Mesothelial cell of epicardium (in vitro differentiated cells): ENCODE measurements at regions not wholly inside any gene's neighbourhood (a gene's known extent, or its start where the extent isn't known, plus 50 kb on each side); places are given as distances from the start of the nearest gene placed in this dataset. TPM values are rescaled to one million over a fixed set of nuclear protein-coding genes. Genes with fewer than 3 reads are reported as not detected.
"Not testable (repeated sequence)": the region's sequence is repeated elsewhere in the genome, so short reads cannot be mapped to it uniquely, and the experiment has no call there.

Experiments used
- DNase-seq, 2 experiments: peaks; one replicate each; pipeline ENCODE4 v3.0.0; 2021; ENCODE audit warnings: low spot score in 2 of 2; ENCODE audit not compliant: unreplicated experiment in 2 of 2
- H3K27ac Mint-ChIP-seq: 2 replicates; pipeline ENCODE4 v1.8.0; 2021; ENCODE audit warnings: mixed read lengths
- H3K27me3 Mint-ChIP-seq: 2 replicates; pipeline ENCODE4 v1.8.0; 2021; ENCODE audit warnings: low read depth, mixed read lengths
- H3K36me3 Mint-ChIP-seq: 2 replicates; pipeline ENCODE4 v1.8.0; 2021; ENCODE audit warnings: mixed read lengths
- H3K4me1 Mint-ChIP-seq: 2 replicates; pipeline ENCODE4 v1.8.0; 2021; ENCODE audit warnings: mixed read lengths
- H3K4me3 Mint-ChIP-seq: 2 replicates; pipeline ENCODE4 v1.8.0; 2021; ENCODE audit warnings: mild to moderate bottlenecking, moderate library complexity, mixed read lengths
- H3K9me3 Mint-ChIP-seq: 2 replicates; pipeline ENCODE4 v1.8.0; 2021; ENCODE audit warnings: mixed read lengths
- microRNA-seq: library from miRNA; unstranded; fragments of <30 nt; microRNA quantifications from one replicate; pipeline ENCODE4 v1.2.0, GENCODE V29; 2021; ENCODE audit warnings: inconsistent platforms, mixed read lengths
- TF ChIP-seq, protein P1 (sequence below): fragments of 200-600 bp; sonication (generic); IDR thresholded peaks from one replicate; pipeline ENCODE4 v1.5.0; 2021; ENCODE audit warnings: antibody characterized with exemption; ENCODE audit not compliant: unreplicated experiment

DNA sequence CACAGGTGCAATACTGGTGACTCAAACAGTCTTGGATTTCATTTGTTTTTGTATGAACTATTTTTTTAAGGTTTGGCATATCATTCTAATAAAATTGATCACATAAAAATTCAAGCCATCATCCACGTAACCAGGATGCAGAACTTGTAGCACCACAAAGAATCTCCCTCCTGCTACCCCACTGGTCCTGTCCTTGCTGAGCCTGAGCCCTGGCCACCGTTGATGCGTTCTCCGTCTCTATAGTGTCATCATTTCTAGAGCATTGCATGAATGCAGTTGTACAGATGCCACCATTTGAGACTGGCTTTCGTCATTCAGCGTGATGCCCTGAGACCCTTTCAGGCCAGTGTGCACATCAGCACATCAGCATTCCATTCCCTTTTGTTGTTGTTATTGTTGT lies 273.5 kb downstream of the TCERG1L start:
- no peaks in the 10 kb centered on the region for H3K4me1 Mint-ChIP-seq
- TF ChIP-seq, protein P1, sequence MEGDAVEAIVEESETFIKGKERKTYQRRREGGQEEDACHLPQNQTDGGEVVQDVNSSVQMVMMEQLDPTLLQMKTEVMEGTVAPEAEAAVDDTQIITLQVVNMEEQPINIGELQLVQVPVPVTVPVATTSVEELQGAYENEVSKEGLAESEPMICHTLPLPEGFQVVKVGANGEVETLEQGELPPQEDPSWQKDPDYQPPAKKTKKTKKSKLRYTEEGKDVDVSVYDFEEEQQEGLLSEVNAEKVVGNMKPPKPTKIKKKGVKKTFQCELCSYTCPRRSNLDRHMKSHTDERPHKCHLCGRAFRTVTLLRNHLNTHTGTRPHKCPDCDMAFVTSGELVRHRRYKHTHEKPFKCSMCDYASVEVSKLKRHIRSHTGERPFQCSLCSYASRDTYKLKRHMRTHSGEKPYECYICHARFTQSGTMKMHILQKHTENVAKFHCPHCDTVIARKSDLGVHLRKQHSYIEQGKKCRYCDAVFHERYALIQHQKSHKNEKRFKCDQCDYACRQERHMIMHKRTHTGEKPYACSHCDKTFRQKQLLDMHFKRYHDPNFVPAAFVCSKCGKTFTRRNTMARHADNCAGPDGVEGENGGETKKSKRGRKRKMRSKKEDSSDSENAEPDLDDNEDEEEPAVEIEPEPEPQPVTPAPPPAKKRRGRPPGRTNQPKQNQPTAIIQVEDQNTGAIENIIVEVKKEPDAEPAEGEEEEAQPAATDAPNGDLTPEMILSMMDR: no peak
- H3K9me3 Mint-ChIP-seq: peaks cover 16% of the 10 kb centered on the region
- H3K27me3 Mint-ChIP-seq: peaks cover 20% of the 10 kb centered on the region
- H3K36me3 Mint-ChIP-seq: no peaks in the 10 kb centered on the region
- no peak overlapping the region for H3K27ac Mint-ChIP-seq
- H3K4me3 Mint-ChIP-seq: no peak overlapping the region
- no peak for DNase-seq

DNA sequence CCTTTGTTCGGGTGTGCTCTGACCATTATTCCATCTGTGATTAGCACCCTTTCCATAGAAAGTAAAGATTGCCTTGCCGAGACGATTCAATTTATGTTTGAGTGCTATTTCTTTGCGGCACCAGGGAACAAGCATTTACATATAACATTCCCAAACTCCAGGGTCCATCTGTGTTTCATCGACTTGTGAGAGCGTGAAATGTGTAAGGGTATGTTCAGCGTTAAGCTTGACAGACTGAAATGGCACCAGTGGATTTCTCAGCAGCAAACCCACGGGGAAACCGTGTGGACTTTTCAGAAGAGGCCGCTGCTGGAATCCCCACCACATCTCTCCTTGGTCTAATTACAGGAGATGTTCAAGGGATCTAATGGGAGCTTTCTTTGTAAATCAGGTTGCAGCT lies 270.5 kb downstream of the TCERG1L start:
- H3K27ac Mint-ChIP-seq: no peak overlapping the region
- no peaks in the 10 kb centered on the region for H3K4me1 Mint-ChIP-seq

DNA sequence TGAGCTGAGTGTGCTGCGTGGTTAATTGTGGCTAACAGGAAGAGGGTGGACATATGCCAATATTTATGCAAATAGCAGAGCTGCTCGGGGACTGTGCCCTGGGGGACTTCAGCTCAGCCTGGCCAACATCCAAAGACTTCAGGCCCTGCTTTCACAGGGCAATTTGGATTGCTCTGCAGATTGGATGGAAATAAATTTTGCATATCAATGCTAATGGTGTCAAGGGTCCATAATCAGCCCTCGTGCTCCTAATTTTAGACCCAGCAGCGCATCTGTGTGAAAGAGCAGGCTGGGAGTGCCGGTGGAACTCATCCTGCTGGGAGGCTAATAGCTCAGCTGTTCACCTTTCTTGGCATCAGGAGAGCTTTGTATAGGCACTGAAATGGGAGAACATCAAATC lies 270.1 kb downstream of the TCERG1L start:
- Mint-ChIP-seq H3K36me3 (no peaks in the 10 kb centered on the region), H3K4me1 (no peaks in the 10 kb centered on the region), H3K4me3 (no peak overlapping the region), H3K27me3 (peaks cover 24% of the 10 kb centered on the region), H3K9me3 (peaks cover 16% of the 10 kb centered on the region), H3K27ac (no peak overlapping the region)
- TF ChIP-seq, protein P1: no peak
- no peak for DNase-seq

More for the DNA sequence above, 270.5 kb downstream of the TCERG1L start:
- TF ChIP-seq, protein P1: no peak
- H3K27me3 Mint-ChIP-seq: peaks cover 24% of the 10 kb centered on the region
- H3K9me3 Mint-ChIP-seq: peaks cover 16% of the 10 kb centered on the region
- H3K4me3 Mint-ChIP-seq: no peak overlapping the region
- H3K36me3 Mint-ChIP-seq: no peaks in the 10 kb centered on the region
- no peak for DNase-seq

DNA sequence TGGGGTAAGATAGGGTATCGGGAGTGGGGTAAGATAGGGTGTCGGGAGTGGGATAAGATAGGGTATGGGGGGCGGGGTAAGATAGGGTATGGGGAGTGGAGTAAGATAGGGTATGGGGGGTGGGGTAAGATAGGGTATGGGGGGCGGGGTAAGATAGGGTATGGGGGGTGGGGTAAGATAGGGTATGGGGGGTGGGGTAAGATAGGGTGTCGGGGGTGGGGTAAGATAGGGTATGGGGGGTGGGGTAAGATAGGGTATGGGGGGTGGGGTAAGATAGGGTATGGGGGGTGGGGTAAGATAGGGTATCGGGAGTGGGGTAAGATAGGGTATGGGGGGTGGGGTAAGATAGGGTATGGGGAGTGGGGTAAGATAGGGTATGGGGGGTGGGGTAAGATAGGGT lies 269.5 kb downstream of the TCERG1L start:
- not testable (repeated sequence) for H3K4me3 Mint-ChIP-seq, DNase-seq, H3K27ac Mint-ChIP-seq, H3K36me3 Mint-ChIP-seq, H3K4me1 Mint-ChIP-seq
- H3K9me3 Mint-ChIP-seq: peaks cover 16% of the 10 kb centered on the region
- peaks cover 23% of the 10 kb centered on the region for H3K27me3 Mint-ChIP-seq

Small RNA genes in the stretch of these regions (microRNA-seq; reads per million reads assigned to microRNA genes)
- not detected for gene MIR378C
